GM21381 (cell line): ENCODE measurements at regions not wholly inside any gene's neighbourhood (a gene's known extent, or its start where the extent isn't known, plus 50 kb on each side); places are given as distances from the start of the nearest gene placed in this dataset.

Source experiments
- ATAC-seq: cut with Tn5 transposase; IDR thresholded peaks from one replicate; pipeline ENCODE4 v1.9.1; 2021; ENCODE audit warnings: mild to moderate bottlenecking, moderate library complexity; ENCODE audit not compliant: unreplicated experiment

DNA sequence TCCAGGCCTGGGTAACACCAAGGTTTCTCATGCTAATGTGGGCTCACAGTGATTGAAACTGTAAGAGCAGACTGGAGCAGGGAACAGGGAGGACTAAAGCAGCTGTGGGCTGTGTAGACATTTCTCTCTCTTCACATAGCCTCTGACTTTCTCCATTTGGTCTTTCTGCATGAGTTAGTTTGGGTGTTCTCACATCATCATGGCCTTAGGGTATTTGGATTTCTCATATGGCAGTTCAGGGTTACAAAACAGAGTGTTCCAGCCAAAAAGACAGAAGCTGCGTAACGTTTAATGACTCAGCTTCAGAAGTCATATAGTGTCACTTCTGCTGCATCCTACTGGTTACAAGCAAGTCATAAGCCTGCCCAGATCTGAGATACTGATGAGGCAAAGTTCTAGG is 52.0 kb upstream of the OSBPL8 start:
- ATAC-seq: no peak

DNA sequence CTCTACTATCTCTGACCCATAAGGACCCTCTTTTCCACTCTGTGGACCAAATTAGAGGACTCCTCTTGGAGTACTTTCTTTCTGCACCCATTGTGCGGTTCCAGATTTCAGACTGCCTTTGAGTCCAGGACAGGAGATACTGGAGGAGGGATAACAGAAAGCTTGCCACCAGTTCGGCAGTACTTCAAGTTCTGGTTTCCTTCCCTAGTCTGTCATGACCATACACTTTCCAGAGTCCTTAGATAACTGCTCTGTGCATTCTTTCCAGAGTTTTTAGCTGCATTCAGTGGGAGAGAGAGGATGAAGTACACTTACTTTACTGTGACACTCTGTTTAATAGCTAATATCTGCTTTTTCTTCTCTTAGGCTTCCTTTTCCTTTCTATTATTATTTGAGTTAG is 54.8 kb upstream of the OSBPL8 start:
- no peak for ATAC-seq

DNA sequence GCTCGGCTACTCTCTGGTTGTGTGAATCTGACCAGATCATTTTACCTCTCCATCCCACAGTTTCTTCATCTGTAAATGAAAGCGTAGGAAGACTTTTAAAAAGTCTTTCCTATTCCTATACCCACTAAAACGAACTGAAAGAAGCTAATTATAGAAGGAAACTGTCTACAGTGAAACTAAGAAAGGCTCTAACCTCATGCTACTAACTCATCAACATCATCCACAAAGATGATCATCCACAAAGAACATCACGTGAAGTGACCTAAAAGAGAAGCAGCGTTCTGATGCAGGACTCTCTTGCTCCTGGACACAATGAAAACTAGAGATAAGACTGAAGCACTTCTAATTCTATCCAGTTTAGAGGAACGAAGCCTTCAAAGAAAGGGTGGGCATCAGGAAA is 58.5 kb upstream of the OSBPL8 start:
- ATAC-seq: no peak

DNA sequence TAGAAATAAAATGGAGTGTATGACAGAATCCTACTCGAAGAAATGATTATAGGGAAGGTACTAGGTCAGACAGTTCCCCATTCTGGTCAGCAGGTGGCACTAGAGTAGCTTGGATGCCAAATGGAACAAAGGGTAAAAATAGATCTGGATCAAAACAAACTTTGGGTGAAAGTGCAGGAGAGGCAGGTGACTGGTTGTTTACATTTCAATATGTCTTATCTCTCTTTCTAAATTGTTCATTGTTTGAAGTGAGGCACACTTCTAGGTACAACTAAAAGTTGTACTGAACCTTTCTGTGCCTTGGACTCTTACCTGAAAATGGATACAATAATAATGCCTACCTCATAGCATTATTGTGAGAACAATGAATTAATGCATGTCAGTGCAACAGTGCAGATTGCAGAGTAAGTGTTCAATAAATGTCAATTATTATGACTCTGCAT is 62.0 kb upstream of the OSBPL8 start:
- peak; percentile 69 for ATAC-seq

DNA sequence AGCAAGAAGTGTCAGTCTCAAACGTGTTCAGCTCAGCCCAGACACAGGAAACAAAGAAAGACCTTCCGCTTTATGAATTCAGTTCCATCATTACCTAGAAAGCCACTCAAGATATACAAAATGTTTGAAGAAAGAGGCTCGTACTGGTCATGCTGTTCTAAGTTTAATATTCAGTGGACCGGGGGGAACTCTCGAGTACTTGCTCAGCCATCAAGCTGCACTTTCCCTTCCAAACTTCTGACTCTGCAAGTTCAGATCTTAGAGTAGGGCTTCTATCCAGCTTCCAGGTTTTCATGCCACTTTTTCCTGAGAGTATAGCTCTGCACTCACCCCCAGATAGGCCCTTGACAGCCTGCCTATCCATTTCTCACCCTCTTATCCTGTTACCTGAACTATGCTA is 62.8 kb upstream of the OSBPL8 start:
- ATAC-seq: no peak

DNA sequence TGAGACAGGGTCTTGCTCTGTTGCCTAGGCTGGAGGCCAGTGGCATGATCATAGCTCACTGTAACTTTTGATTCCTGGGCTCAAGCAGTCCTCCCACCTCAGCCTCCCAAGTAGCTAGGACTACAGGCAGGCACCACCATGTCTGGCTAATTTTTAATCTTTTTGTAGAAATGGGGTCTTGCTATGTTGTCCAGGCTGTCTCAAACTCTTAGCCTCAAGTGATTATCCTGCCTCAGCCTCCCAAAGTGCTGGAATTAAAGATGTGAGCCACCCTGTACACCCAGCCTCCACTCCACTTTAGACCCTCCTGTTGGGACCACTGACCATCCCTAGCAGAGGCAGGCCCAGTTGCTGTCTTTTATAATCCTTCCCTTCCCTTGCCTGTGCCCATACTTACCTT is 63.3 kb upstream of the OSBPL8 start:
- no peak for ATAC-seq

DNA sequence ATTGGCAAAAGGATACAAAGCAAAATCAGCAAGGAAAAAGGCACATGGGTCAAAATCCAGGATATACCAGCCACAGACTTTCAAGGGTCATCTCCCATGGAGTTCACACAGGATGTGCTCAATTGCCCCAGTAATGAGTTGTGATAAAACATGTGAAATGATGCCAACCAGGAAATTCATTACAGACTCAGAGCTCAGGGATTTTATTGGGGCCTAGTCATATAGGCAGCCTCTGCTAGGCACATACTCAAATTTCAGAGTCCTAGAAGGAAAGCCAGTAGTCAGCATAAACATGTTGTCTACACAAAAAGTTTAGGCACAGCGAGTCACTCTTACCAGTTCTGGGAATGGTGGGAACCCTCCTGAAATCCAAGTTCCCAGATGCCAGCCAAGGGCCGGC is 64.4 kb upstream of the OSBPL8 start:
- no peak for ATAC-seq

DNA sequence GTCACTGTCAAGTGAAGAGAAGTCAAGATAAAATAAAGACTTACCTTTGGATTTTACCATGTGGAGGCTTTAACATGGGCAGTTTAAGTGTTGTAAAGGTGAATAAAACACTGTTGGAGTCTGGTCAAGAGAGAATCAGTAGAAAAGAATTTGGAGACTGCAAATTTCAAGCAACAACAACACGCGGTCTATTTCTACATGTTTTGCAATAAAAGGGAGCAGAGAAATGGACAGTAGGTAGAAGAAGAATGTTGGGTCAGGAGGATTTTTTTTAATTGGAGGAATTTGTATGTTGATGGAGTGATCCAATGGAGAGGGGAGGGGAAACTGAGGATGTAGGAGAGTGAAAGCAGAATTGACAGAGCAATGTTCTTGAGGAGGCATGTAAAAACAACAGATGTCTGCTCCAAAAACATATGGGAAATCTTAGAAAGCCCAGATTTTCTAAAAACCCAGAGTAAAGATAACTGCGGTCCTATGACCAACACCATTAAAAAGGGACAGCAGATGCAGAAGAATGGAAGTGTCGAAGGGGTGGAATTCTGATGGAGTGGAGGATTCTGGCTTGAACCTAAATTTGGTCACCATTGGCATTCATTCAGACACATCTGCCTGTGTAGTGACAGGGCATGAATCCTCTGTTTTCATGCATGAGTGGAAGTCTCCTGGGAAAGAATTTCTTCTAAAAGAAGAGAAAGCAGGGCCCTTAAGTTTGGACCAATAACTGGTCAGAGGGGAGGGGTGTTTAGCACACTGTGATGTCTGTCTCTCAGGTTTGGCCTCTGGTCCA is 68.0 kb upstream of the OSBPL8 start:
- no peak for ATAC-seq

DNA sequence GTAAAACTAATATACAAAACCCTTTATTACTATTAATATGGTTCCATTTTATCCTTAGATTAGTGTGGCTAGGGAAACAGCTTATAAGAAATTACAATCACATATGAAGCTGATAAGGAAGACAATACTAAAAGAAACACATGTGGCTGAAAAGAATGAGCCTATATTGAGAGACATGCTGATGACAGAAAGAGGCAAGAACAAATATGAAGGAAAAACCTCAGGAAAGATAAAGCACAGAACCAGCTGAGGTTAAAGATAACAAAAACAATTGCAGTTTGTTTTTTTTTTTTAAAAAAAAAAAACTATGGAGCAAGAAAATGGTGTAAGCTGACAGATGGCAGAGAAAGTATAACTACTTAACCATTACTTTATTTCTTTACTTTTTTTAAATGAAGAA is 69.2 kb upstream of the OSBPL8 start:
- ATAC-seq: no peak

DNA sequence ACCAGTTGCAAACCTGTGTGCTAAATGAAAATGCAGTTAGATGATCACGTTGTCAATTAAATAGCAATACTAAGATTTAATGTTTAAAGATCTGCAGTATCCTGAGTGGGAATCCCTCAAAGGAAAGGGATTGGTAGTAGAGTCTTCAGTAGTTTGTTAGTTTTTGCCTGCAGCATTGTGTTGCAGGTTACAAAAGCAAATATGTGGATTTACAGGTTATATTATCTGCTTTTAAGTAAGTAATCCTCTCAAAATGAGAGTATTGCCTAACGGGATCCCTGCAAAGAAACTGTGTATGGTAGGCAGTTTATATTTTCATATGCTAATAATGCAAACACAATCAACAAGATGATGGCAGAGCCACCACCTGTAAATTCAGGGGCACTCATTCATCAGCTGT is 72.2 kb upstream of the OSBPL8 start:
- ATAC-seq: no peak

DNA sequence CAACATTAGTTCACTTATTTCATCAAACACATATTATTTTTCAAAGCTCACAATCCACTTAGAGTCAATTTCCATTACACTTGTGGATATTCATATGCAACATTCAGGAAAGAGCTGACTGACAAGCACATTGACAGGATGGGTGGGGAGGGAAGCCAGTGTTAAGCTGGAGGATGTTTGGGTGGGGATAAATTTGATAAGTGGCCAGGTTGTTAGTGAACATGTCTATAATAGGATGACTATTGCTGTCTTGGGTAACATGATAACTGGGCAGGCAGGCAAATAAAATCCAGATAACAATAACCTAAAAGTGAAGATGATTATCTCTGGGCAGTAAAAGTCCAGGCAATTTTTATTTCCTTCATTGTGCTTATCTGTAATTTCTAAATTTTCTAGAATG is 73.8 kb upstream of the OSBPL8 start:
- no peak for ATAC-seq

DNA sequence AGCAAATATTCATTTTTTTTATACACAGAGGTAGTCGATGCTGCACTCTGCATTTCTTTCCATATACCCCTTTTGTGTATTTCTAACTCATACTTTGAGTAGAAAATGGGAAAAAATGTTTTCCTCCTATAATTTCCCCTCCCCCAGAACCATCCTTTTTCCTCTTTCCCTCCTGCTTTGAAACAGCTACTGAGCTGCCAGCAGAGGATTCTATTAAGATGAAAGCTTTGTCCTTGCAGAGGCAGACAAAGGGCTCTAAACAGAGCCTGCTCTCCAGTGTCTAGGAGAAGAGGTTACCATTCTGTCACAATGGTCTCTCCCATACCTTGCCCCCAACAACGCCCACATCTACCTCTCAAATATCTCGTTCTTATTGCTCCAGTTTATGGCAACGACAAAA is 74.6 kb upstream of the OSBPL8 start:
- ATAC-seq: no peak

DNA sequence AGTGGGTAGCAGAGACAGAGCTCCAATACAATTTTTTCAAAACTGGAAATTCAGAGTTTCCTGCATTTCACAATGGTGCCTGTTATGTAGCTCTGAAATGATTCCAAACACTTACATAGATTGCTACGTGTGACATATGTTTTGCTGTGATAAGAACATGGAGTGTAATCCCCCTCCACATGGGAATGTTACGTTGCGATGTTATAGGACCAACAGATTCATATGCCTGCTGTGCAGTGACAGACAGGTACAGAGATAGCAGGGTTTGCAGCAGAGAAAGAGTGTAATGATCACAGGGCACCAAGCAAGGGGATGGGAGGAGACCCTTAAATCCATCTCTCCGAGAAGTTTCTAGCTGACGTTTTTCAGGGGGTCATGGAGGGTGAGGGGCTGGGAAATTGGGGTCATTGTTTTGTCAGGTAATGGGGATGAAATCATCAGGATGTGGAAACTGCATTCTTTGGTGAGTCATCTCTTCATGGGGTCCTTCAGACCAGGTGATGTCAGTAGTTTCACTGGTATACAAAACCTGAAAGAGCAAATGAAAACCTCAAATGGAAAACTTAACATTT is 76.6 kb upstream of the OSBPL8 start:
- ATAC-seq: no peak

DNA sequence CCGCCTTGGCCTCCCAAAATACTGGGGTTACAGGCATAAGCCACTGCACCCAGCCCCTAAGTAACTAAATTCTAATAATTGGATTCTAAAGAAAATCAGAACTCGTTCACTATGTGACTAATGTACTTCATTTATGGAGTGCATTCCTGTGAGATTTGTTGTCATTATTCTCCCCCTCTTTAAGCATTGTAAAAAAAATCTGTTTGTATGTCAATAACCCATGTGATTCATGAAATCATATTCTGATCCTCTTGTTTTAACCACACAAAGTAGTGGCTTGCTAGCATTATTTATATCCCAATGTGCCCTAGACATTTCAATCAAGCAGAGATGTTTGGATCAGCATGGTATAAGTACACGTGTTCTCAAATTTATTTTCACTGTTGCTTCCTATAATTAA is 78.2 kb upstream of the OSBPL8 start:
- no peak for ATAC-seq

DNA sequence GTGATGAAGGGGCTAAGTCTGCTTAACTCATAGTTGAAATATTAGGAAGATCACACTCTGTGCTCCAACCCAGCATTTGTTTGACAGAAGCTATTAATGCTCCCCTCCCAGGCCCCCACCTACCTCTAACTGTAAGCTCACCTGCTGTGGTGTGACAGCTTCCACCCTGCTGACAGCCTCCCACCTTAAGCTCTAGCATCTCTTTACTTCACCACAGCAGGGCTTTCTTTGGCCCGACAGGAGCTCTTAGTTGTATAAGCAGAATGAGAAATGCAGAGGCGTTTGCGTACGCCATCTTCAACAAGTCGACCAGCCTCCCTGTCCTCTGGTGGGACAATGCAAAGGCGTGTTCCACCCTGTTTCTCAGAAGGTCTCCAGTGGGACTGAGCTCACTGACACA is 80.1 kb upstream of the OSBPL8 start:
- ATAC-seq: no peak

DNA sequence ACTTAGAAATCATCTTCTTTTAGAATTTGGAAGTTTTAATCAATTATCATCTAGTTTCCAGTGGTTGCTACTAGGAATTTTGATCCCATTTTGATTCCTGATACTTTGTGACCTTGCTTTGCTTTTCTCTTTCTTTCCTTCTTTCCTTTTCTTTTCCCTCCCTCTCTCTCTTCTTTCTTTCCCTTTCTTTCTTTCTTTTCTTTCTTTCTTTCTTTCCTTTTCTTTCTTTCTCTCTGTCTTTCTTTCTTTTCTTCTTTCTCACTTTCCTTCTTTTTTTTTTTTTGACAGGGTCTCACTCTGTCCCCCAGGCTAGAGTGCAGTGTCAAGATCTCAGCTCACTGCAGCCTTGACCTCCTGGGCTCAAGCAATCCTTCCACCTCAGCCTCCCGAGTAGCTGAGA is 81.5 kb upstream of the OSBPL8 start:
- no peak for ATAC-seq

DNA sequence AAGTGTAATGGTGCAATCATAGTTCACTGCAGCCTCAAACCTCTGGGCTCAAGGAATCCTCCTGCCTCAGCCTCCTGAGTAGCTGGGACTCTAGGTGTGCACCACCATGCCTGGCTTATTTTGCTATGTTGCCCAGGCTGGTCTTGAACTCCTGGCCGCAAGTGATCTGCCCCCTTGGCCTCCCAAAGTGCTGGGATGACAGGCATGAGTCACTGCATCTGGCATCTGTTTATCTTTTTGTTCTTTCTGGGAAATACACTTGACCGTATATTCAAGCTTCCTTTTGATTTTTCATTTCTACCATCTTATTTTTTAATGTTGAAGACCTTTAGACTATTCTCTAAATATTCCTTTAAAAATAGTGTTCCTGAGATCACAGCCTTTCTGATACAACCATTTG is 82.4 kb upstream of the OSBPL8 start:
- no peak for ATAC-seq

DNA sequence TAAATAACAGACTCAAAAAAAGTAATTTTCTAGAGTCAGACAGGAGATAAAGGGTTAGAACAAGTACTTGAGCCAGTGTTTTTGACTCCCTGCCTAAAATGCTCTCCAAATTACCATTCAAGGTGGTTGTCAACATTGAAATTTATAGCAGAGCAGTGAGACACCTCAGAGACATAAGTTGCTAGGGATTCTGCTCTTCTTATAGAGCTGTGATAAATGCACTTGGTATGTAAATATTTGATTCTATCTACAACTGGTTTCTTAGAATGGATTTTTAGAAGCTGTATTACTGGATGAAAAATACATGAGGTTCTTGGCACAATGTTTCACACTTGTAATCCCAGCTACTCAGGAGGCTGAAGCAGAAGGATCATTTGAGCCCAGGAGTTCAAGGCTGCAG is 83.9 kb upstream of the OSBPL8 start:
- no peak for ATAC-seq

DNA sequence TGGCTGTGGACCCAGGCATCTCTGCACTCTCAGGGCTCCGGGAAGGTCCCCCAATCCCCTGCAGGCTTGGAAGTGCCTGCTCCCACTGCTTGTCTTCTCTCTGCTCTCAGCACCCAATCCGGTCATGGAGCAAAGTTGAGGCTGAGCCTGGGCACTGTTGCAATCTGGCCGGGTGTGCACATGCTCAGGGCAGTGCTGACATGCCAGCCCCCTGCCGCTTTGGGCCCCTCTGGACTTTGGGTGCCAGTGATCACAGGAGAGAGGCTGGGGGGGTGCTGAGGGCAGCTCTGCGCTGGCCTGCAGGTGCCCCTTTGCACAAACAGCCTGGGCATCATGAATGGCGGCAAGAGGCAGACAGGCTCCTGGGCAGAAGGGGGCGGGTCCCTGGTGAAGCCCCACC is 85.4 kb upstream of the OSBPL8 start:
- ATAC-seq: no peak

DNA sequence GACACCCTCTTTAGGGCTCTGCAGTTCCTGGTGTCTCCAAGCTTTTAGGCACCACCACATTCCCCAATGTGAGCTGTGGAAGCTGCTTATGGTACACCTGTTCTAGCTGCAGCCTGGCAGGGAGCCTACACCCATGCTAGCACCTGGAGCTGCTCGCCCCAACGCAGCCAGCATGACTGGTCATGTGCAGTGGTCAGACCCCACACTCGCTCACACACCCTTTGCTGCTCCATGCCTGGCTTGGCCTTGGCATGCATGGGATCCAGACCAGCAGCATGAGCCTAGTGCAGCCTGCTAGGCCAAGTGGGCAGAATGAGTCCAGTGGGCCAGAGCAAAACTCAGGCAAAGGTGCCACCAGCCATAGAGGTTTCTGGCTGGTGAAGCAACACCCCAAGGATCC is 86.4 kb upstream of the OSBPL8 start:
- ATAC-seq: no peak

DNA sequence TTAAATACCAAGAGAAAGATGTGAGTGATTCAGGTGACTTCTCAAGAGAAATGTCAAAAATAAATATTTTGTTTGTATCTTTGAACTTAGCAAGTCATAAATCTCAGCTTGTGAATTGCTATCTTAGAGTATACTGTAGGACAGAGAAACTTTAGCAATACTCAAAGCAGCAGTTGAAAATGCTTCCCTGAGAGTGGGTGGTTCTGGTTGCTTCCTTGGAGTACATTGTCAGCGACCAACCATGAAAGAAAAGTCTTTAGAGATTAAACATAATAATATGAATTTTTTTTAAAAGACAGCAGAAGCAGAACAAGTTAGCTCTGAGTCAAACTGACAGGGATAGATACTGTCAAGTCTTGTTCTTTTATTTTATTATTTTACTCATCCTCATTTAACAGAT is 86.8 kb upstream of the OSBPL8 start:
- no peak for ATAC-seq

DNA sequence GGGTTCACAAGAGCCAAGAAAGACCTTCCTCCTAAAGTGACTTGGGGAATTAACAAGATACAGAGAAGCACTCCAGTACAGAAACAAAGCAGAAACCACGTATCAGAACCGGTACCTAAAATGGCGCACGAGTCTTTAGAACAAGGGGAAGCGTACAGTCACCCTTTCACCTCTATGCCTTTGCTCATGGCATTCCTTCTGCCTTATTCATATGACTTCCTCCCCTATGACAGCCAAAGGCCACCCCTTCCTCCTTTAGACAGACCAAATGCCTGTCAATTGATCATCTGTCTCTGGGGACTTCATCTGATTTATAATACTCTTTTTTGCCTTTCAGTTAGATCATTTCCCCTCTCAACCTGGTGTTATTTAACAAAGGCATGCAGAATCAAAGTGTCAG is 89.5 kb upstream of the OSBPL8 start:
- ATAC-seq: no peak

DNA sequence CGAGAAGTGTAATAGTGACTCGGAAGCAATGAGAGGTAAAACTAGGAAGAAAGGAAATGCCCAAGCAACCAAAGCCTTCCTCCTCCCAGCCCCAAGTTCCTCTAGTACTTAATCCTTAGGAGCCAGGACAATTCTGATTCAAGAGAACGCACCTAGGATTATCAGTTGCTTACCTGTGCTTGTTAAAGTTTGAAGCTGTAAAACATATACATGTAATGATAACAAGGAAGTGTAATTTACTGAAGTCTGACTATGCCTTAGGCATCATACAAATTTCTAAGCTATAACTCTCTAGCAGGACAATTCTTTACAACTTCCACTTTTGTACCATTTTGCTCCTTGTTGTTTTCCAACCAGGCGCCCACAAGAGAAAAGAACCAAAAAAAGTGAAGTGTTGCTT is 92.8 kb upstream of the OSBPL8 start:
- ATAC-seq: no peak
